HT1080 (cell line): ENCODE measurements at regions not wholly inside any gene's neighbourhood (a gene's known extent, or its start where the extent isn't known, plus 50 kb on each side); places are given as distances from the start of the nearest gene placed in this dataset.

Experiments
- DNase-seq: peaks from one replicate; pipeline ENCODE4 v3.0.0-alpha.2; 2015; ENCODE audit warnings: low read depth

GRCh38 chr3:43865887-43866528 lies 175.3 kb downstream of the ABHD5 start:
- DNase-seq = no peak

DNA sequence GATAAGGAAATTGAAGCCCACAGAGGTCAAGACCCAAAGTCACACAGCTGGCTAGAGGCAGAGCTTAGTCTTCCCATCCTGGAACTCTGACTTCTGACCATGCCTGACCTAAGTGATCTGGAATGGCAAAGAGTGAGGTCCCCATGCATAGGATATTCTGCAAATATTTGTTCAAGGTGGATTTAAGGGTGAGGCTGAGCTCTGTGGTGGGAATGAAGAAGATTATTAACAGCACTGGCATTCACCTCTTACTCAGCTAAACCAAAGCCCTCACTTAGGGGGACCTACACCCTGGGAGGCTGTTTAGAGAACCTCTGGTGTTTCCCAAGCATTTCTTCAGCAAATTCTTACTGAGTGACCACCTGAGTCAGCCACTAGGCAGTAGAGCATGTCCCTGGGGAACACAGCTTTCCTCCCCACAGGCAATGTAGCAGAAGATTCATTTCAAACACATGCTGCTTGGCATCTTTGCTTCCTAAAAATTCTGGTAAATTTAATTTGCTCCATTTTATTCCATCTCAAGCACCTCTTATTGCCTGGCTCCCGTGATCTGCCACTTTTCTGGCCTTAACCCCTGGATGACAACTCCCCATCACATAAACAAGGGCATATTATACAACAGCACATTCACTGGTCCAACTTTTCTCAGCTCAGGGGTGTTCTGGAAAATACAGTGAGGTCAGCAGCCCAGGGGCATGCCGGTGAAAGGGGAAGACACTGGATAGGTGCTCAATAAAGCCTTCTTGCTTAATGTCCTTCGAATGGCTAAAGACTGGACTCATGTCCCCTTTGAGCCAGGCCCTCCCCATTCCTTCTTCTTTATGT lies 176.0 kb downstream of the ABHD5 start:
- peak; percentile 99 for DNase-seq

- peak; percentile 33 for DNase-seq
These were observed 176.8 kb downstream of the ABHD5 start for GRCh38 chr3:43867436-43868072.

DNA sequence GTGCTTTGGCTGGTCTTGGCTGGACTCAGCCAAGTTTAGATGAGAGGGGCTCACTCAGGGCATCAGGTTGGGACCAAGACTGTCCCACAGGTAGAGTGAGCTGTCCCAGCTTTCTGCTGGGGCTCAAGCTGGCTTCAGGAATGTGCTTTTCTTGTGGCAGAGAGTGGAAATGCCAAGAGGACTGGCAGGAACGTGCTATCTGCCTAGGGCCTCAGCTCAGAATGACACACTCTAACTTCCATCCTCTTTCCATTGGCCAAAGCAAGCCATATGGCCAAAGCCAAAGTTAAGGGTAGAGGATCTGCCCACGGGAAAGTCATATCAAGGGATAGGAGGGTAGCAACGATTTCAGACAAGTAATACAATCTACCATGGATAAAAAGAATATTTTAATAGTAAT lies 178.8 kb downstream of the ABHD5 start:
- DNase-seq = peak; percentile 58

GRCh38 chr3:43870120-43870519 lies 179.4 kb downstream of the ABHD5 start:
- DNase-seq = peak; percentile 96

DNA sequence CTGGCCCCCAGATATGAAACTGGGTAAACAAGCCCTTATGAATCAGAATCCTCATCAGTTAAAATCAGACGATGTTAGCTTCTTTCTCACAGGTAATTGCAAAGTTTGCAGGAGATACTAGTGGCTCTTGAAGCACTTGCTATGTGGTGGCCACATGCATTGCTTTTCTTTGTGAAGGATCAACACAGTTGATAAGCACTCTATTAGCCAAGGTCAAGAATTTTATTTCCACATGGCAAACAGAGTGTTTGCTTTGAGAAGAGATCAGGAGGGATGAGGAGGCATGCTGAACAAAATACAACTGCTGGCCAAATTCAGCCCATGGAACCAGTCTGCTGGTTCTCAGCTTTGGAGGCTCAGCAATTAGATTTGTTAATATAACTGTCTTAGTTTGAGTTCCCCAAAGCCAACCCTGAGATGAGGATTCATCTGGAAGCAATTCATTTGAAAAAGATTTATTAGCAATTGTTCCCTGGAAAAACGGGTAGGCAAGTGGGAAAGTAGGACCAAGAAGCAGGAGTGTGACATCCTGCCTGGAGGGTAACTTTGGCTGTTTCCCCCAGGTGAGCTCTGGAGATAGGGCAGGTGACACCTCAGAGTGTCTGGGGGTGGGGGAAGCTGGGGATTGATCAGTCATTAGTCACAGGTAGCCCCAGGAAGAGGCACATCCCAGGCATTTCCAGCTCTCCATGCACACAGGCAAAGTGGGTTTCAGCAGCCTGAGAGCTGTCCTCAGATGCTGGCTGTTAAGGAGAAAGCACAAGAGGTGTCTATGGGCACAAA lies 180.3 kb downstream of the ABHD5 start:
- DNase-seq = peak; percentile 51

DNA sequence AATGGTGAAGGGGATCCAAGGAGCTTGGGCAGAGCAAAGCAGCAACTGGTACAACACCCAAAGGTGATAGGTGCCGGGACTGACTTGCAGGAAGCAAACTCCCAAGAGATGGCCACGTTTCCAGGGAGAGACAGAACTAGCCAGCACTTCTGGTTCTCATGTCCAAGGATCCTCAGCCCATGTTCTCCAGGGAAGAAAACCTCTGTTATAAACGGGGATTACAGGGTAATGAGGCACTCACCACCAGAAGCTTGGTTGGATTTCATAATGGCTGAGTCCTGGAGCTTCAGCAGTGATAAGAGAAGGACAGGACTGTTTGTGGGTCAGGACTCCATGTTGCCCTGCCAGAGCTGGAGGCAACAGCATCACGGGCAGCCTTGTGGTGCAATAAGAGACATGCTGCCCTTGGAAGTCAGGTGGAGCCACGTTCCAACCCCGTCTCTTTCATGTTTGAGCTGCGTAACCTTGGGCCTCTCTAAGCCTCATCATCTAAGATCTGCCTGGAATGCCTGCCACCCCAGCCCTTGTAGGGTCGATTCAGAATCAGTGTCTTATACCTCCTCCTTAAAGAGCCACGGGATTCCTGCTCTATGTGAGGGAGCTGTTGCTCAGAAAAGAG lies 181.0 kb downstream of the ABHD5 start:
- DNase-seq = no peak

DNA sequence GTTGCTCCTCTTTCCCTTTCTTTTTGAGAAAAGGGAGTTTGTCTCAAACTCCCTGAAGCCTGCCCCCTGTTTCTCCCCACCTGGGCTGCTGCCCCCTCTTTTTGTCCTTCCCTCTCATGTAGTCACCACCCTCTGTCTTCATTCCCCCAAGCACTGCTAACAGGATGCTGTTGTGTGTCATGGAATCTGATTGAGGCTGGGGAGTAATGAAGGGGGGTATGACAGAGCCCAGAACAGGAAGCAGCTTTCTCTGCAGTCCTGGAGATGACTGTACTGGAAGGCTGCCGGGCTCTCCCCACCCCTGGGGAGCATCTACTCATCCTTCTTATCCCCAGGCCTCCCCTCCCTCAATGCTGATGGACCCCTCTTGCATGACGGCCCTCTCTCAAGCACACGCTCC lies 181.6 kb downstream of the ABHD5 start:
- DNase-seq = peak; percentile 98

GRCh38 chr3:43872901-43873300 lies 182.2 kb downstream of the ABHD5 start:
- DNase-seq = peak; percentile 92

- DNase-seq = peak; percentile 23
These were observed 183.0 kb downstream of the ABHD5 start for GRCh38 chr3:43873723-43874122.

- peak; percentile 53 for DNase-seq
These were observed 183.6 kb downstream of the ABHD5 start for GRCh38 chr3:43874290-43874689.

DNA sequence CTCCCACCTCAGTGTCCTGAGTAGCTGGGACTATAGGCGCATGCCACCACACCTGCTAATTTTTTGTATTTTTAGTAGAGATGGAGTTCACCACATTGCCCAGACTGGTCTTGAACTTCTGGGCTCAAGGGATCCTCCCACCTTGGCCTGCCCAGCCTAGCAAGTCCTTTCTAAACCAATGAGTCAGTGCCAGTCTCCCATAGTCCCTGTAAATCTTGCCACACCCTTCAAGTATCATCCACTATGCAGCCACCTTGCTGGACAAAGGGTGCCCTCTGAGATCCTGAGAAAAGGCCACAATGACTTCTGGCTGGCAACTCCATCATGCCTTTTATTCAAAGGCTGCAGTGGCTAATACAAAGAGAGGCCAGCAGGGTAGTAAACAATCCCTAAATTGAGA lies 184.0 kb downstream of the ABHD5 start:
- DNase-seq = peak; percentile 40

GRCh38 chr3:43876648-43877047 lies 185.9 kb downstream of the ABHD5 start:
- no peak for DNase-seq

- peak; percentile 27 for DNase-seq
These were observed 188.4 kb downstream of the ABHD5 start for GRCh38 chr3:43879166-43879565.

DNA sequence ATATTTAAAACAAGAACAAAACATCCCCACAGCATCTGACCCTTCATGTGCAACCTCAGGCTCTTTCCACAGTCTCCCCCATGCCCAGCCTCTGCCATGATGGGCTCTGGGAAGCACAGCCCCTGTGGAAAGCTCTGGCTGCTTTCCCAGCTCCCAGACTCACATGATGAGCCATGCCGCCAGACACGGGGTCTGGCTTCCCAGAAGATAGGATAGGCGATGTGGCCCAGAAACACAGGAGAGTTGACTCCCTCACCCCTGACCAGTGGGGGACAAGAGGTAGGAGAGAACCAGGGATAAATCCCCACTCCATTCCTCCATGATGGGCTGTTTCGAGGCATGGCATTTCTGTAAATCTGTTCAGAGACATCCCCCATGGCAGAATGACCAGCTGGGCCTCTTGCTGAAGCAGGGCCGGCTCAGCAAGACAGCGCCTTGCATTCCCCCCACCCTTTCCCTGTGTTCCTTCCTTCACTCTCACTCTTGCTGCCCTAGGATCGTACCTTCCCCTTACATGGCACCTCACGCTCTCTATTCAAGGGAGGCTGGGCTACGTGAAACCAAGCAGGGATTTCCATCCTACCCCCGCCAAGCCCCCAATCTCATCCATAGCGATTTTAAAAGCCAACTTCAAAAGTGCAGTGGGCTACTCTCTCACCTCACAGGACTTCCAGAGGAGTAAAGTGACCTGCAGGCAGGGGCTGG lies 192.4 kb downstream of the ABHD5 start:
- DNase-seq = no peak

DNA sequence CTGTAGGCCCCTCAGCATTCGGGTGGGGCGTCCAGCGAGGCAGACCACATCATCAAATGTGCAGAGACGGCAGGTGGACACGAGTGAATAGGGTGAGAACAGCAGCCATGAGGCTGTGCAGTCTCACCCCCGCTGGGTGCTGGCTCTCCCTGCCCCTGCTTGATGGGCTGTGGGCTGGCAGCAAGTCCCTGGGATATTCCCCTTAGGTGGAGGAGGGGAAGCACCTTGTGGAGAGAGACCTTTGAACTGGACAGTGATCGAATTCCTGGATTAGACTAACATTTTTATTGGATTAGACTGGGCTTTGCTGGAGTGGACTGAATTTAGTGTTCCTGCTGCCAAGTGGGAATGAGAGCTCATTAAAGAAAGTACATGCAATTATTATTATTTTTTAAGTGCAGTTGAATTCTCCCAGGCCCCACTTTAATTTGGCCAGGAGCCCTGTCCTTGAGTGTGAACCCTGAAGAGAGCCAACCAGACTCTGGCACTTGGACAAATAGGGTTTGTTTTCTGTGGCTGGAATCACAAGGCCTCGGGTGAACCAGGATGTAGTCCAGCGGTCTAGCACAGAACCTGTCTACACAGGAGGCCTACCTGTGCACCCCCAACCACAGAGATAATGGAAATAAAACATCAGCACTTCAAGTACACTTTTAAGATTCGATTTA lies 193.1 kb downstream of the ABHD5 start:
- DNase-seq = no peak

DNA sequence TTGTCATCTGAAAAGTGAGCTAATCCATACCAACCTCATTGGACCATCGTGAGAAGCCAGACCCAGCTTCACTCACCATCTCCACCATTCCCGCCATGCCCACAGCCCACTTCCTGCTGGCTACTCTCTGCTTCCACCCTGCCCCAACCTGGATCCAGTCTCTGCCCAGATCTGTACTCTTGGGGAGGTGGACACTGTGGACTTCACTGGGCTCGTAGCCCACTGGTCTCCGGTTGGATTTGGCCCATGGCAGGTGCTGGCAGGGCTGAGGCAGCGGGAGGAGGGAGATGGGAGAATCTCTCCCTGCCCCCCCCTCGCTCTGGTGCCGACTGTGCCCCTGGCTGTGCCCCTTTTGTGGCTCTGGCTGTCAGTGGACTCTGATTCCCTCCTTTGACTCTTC lies 193.8 kb downstream of the ABHD5 start:
- no peak for DNase-seq

GRCh38 chr3:43885908-43886618 lies 195.3 kb downstream of the ABHD5 start:
- no peak for DNase-seq

- no peak for DNase-seq
These were observed 201.3 kb downstream of the ABHD5 start for GRCh38 chr3:43892061-43892460.
